Lower lobe of right lung (tissue), 2 donors: ENCODE measurements at regions not wholly inside any gene's neighbourhood (a gene's known extent, or its start where the extent isn't known, plus 50 kb on each side); places are given as distances from the start of the nearest gene placed in this dataset.

Experiments used
- ATAC-seq, 2 donors: fragments of 200-7000 bp; cut with Tn5 transposase; one replicate each; pipeline ENCODE4 v1.9.1; 2020 to 2022; ENCODE audit warnings: mild to moderate bottlenecking in 2 of 2, moderate library complexity in 2 of 2
- DNase-seq: peaks from one replicate; pipeline ENCODE4 v3.0.0-alpha.2; 2020
- H3K27ac ChIP-seq: fragments of 200-600 bp; one replicate; pipeline ENCODE4 v1.8.0; 2022
- H3K27me3 ChIP-seq: fragments of 200-600 bp; one replicate; pipeline ENCODE4 v1.8.0; 2022; ENCODE audit warnings: low read depth
- H3K36me3 ChIP-seq: fragments of 200-600 bp; one replicate; pipeline ENCODE4 v1.8.0; 2022; ENCODE audit warnings: mild to moderate bottlenecking
- H3K4me1 ChIP-seq: fragments of 200-600 bp; one replicate; pipeline ENCODE4 v1.8.0; 2022
- H3K4me3 ChIP-seq: fragments of 200-600 bp; one replicate; pipeline ENCODE4 v1.8.0; 2022; ENCODE audit warnings: mild to moderate bottlenecking
- H3K9me3 ChIP-seq: fragments of 200-600 bp; one replicate; pipeline ENCODE4 v1.8.0; 2022
- intact Hi-C: fragments of 100-400 bp; cut with DNase I; formaldehyde crosslinking; loops from one replicate; pipeline ENCODE4 v1.11.0; 2022
- TF ChIP-seq, protein P1 (sequence below): fragments of 200-600 bp; IDR thresholded peaks from one replicate; pipeline ENCODE4 v1.8.0; 2022; ENCODE audit warnings: antibody characterized with exemption, mild to moderate bottlenecking
- donor health status: DM: no; HTN: yes; CAD: no; lungs with severe emphysema.

- H3K27me3 ChIP-seq, result no peaks in the 10 kb centered on the region
- TF ChIP-seq, protein P1, sequence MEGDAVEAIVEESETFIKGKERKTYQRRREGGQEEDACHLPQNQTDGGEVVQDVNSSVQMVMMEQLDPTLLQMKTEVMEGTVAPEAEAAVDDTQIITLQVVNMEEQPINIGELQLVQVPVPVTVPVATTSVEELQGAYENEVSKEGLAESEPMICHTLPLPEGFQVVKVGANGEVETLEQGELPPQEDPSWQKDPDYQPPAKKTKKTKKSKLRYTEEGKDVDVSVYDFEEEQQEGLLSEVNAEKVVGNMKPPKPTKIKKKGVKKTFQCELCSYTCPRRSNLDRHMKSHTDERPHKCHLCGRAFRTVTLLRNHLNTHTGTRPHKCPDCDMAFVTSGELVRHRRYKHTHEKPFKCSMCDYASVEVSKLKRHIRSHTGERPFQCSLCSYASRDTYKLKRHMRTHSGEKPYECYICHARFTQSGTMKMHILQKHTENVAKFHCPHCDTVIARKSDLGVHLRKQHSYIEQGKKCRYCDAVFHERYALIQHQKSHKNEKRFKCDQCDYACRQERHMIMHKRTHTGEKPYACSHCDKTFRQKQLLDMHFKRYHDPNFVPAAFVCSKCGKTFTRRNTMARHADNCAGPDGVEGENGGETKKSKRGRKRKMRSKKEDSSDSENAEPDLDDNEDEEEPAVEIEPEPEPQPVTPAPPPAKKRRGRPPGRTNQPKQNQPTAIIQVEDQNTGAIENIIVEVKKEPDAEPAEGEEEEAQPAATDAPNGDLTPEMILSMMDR, result no peak
- no peak overlapping the region for H3K4me3 ChIP-seq
- no peak for DNase-seq
- H3K4me1 ChIP-seq, result no peaks in the 10 kb centered on the region
- no peak for ATAC-seq
- no peaks in the 10 kb centered on the region for H3K9me3 ChIP-seq
- no peaks in the 10 kb centered on the region for H3K36me3 ChIP-seq
- intact Hi-C loops, result no loop called here
- H3K27ac ChIP-seq, result no peak overlapping the region
Measured at GRCh38 chr18:75154997-75155396, 53.9 kb downstream of the PTGR3 start.

GRCh38 chr18:75154259-75154658 is 54.7 kb downstream of the PTGR3 start:
- no peak overlapping the region for H3K27ac ChIP-seq

GRCh38 chr18:75143851-75144250 is 65.1 kb downstream of the PTGR3 start:
- Histone ChIP-seq H3K27me3 (no peaks in the 10 kb centered on the region), H3K36me3 (no peaks in the 10 kb centered on the region), H3K4me1 (no peaks in the 10 kb centered on the region), H3K9me3 (peaks cover 15% of the 10 kb centered on the region), H3K27ac (no peak overlapping the region), H3K4me3 (no peak overlapping the region)
- DNase-seq, result no peak
- intact Hi-C loops, result no loop called here
- TF ChIP-seq, protein P1, result no peak
- ATAC-seq, result no peak

More at GRCh38 chr18:75154259-75154658, 54.7 kb downstream of the PTGR3 start:
- DNase-seq (no peak), ATAC-seq (no peak)
- Histone ChIP-seq H3K36me3 (no peaks in the 10 kb centered on the region), H3K9me3 (no peaks in the 10 kb centered on the region), H3K4me1 (no peaks in the 10 kb centered on the region), H3K27me3 (no peaks in the 10 kb centered on the region), H3K4me3 (no peak overlapping the region)
- intact Hi-C loops, result no loop called here
- TF ChIP-seq, protein P1, result no peak

- H3K27ac ChIP-seq, result no peak overlapping the region
- H3K4me1 ChIP-seq, result no peaks in the 10 kb centered on the region
- H3K9me3 ChIP-seq, result peaks cover 15% of the 10 kb centered on the region
- intact Hi-C loops, result no loop called here
- TF ChIP-seq, protein P1, result no peak
- ATAC-seq (no peak), DNase-seq (no peak)
- no peaks in the 10 kb centered on the region for H3K27me3 ChIP-seq
- H3K4me3 ChIP-seq, result no peak overlapping the region
- no peaks in the 10 kb centered on the region for H3K36me3 ChIP-seq
Measured at GRCh38 chr18:75142677-75143076, 66.3 kb downstream of the PTGR3 start.

DNA sequence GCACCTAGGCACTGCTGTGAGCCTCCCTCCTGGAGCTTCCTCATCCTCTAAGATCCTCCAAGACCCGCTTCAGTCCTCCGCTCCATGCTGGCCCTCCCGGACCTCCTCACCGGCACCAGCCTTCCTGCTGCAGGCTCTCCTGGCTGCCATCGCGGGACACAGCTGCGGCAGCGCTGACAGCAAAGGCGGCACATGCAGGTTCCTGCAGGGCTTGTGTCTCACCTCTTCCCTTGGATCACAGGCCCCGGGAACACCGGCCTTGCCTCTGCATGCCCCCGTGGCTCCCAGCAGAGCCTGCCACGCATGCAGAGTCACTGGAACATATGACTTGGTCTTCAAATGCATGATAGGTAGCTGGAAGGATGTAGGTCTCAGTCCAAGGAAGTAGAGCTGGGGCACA is 67.2 kb downstream of the PTGR3 start:
- H3K27ac ChIP-seq, result no peak overlapping the region
- TF ChIP-seq, protein P1, result no peak
- no peaks in the 10 kb centered on the region for H3K4me1 ChIP-seq
- ATAC-seq, result no peak
- no peak overlapping the region for H3K4me3 ChIP-seq
- intact Hi-C loops, result no loop called here
- peaks cover 12% of the 10 kb centered on the region for H3K9me3 ChIP-seq
- H3K27me3 ChIP-seq, result no peaks in the 10 kb centered on the region
- no peaks in the 10 kb centered on the region for H3K36me3 ChIP-seq
- DNase-seq, result no peak

GRCh38 chr18:75141166-75141565 is 67.8 kb downstream of the PTGR3 start:
- ATAC-seq, result no peak
- no peak for DNase-seq
- Histone ChIP-seq H3K27ac (no peak overlapping the region), H3K4me3 (no peak overlapping the region), H3K4me1 (no peaks in the 10 kb centered on the region), H3K9me3 (peaks cover 12% of the 10 kb centered on the region), H3K27me3 (no peaks in the 10 kb centered on the region), H3K36me3 (no peaks in the 10 kb centered on the region)
- intact Hi-C loops, result no loop called here
- TF ChIP-seq, protein P1, result no peak
